ENCODE measurements at regions not wholly inside any gene's neighbourhood (a gene's known extent, or its start where the extent isn't known, plus 50 kb on each side); places are given as distances from the start of the nearest gene placed in this dataset.
"Not testable (repeated sequence)": the region's sequence is repeated elsewhere in the genome, so short reads cannot be mapped to it uniquely, and the experiment has no call there.

DNA sequence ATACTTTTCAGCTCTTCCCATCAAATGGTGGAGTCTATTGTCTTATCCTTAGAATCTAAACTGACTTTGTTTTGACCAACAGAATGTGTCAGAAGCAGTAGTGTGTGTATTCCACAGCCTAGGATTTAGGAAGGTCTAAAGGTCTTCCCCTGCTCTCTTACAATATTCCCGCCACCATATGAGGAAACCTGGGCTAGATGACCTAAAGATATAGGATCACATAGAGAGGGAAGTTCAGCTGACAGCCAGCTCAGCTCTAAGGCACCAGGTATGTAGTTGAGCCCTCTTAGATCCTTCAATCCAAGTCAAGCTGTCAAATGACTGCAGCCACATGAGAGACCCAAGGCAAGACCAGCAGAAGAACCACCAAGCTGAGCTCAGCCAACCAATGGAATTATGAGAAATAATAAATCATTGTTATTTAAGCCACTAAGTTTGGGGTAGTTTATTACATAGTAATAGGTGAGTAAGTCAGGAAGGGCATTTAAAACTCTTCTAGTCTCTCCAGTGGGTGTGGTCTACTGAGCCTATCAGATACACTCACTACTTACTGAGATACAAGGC, 227.7 kb upstream of the HES1 start:
- no peaks in the 10 kb centered on the region for H3K27me3 ChIP-seq (ENCODE audit: insufficient read depth, low read length)

DNA sequence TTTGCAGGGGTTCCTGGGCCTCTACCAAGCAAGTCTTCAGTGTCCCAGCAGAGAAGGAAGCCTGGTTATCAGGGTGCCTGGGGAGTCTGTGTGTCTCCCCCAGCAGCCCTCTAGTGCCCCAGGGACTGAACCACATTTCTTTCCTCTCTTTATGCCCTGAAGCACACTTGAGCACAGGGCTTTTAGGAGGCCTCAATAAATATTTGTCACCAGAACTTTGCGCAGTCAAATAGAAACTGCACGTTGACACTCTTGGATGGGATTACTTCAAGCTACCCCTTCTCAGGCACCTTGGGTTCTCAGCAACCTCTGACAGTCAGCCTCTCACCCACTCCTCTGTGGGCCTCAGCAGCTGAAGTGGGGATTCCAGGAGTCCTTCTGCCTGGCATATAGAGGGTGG, 226.6 kb upstream of the HES1 start:
- Histone ChIP-seq H3K27me3 (ENCODE audit: insufficient read depth, low read length) (no peaks in the 10 kb centered on the region), H3K36me3 (ENCODE audit: insufficient read depth, low read length) (no peaks in the 10 kb centered on the region), H3K9me3 (ENCODE audit: low read length) (no peaks in the 10 kb centered on the region), H3K4me1 (ENCODE audit: insufficient read depth, low read length) (peaks cover 12% of the 10 kb centered on the region), H3K4me3 (ENCODE audit: low read length) (no peak overlapping the region), H2AFZ (ENCODE audit: low read depth, low read length) (no peak overlapping the region)

More for the DNA sequence above, 227.7 kb upstream of the HES1 start:
- peaks cover 19% of the 10 kb centered on the region for H3K4me1 ChIP-seq (ENCODE audit: insufficient read depth, low read length)
- H2AFZ ChIP-seq (ENCODE audit: low read depth, low read length) = no peak overlapping the region
- H3K36me3 ChIP-seq (ENCODE audit: insufficient read depth, low read length) = no peaks in the 10 kb centered on the region
- H3K9me3 ChIP-seq (ENCODE audit: low read length) = no peaks in the 10 kb centered on the region
- no peak overlapping the region for H3K4me3 ChIP-seq (ENCODE audit: low read length)

DNA sequence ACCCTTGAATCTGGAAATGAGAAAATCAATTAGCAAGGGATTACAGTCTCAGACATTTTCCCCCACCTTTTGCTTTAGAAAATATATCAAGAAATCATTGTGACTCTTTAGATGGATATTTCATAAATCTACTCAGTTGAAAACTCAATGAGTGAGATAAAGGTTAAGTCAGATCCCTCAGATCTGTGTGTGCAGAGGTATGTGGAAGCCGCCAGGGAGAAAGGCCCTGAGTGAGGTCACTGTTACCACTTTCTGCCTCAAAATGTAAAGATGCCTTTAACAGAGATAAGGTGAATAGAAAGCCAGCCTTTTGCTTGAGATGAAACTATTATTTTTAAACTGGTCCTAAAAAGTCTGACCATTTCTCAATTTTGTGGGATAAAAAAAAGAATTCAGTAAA, 225.6 kb upstream of the HES1 start:
- no peaks in the 10 kb centered on the region for H3K27me3 ChIP-seq (ENCODE audit: insufficient read depth, low read length)
- no peaks in the 10 kb centered on the region for H3K36me3 ChIP-seq (ENCODE audit: insufficient read depth, low read length)
- H3K4me1 ChIP-seq (ENCODE audit: insufficient read depth, low read length) = peaks cover 12% of the 10 kb centered on the region

DNA sequence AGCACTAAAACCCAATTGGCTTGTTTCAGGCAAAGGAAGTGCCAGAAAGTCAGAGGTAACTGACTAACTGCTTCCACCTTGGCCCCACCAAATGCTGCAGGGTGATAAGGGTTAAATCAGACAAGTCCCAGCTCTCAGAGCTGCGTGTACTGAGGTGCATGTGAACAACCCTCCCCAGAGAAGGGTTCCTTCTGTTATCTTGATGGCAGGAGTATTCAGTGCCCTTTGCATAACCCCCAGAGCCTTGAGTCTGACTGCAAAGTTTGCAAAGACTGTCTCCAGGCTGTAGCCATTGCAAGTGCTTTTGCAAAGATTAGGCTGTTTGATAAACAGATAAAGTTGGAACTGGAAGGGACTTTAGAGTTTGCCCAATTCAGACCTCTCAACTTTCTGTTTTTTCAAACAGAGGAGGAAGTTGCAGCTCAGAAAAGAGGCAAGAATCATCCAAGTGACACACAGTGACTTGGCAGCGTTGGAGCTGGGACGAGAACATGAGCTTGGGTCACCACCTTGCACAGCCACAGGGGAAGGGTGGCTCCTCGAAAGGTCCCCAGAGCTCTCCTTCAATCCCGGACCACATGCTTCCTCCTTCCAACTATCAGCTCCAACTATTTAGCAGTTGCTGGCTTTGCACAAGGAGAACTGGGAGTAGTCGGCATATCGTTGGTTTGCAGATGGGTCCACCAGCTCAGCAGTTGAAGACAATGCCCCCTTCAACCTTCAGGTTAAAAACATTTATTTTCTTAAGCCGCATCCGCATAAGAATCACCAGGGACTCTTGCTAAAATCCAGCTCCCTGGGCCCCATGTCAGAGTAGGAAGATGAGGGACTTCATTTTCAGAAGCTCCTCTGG, 224.8 kb upstream of the HES1 start:
- H2AFZ ChIP-seq (ENCODE audit: low read depth, low read length) = no peak overlapping the region
- H3K27me3 ChIP-seq (ENCODE audit: insufficient read depth, low read length) = no peaks in the 10 kb centered on the region
- H3K4me1 ChIP-seq (ENCODE audit: insufficient read depth, low read length) = peaks cover 12% of the 10 kb centered on the region
- H3K4me3 ChIP-seq (ENCODE audit: low read length) = no peak overlapping the region
- H3K36me3 ChIP-seq (ENCODE audit: insufficient read depth, low read length) = no peaks in the 10 kb centered on the region
- no peaks in the 10 kb centered on the region for H3K9me3 ChIP-seq (ENCODE audit: low read length)

More for the DNA sequence above, 225.6 kb upstream of the HES1 start:
- no peak overlapping the region for H3K4me3 ChIP-seq (ENCODE audit: low read length)
- H3K9me3 ChIP-seq (ENCODE audit: low read length) = no peaks in the 10 kb centered on the region
- H2AFZ ChIP-seq (ENCODE audit: low read depth, low read length) = no peak overlapping the region

DNA sequence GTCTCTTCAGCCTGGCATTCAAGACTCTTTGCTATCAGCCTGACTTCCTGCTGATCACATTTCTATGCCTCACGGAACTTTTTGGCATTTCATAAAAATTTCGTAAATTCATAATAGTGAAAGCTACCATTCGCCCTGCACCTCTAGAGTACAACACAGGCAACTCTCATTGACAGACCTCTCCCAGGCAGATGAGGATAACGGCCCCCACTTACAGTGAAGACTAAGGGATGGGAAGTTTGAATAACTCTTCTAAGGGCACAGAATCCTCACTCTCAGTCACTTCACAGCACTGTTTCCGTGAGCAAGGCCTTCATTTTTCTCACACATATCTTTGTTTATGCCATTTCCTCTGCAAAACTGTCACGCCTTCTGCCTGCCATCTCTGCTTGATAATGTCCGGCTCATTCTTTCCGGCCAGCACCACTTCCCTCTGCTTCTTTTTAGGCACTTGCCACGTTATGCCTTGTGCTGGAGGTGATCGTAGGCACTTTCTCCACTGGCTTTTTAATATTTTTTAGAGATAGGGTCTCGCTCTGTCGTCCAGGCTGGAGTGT, 224.1 kb upstream of the HES1 start:
- H3K27me3 ChIP-seq (ENCODE audit: insufficient read depth, low read length) = no peaks in the 10 kb centered on the region
- H2AFZ ChIP-seq (ENCODE audit: low read depth, low read length) = no peak overlapping the region
- H3K4me3 ChIP-seq (ENCODE audit: low read length) = no peak overlapping the region
- peaks cover 12% of the 10 kb centered on the region for H3K4me1 ChIP-seq (ENCODE audit: insufficient read depth, low read length)
- H3K36me3 ChIP-seq (ENCODE audit: insufficient read depth, low read length) = no peaks in the 10 kb centered on the region
- H3K9me3 ChIP-seq (ENCODE audit: low read length) = no peaks in the 10 kb centered on the region

DNA sequence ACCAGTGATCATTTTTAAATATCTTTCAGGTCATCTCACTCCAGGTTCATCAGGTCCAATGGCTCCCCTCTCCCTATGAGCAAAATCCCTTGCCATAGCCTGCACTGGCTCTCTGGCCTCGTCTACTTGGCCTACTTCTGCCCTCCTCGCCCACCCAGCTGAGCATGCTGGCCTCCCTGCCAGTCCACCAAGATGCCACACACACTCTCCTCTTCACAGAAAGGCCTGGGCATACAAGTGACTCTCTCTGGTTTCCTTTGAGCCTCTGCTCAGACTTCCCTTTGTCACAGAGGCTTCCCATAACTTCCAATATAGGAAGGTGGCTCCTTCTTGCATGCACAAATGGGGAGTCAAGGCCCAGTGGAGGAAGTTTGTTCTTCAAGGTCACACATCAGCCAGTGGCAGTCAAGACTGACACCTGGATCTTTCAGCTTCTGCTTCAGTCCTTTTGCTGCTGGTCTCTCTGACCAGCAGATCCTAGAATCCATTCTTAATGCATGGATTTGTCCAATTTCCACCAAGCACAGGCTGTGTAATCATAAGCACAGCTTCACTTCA, 223.2 kb upstream of the HES1 start:
- H3K27me3 ChIP-seq (ENCODE audit: insufficient read depth, low read length) = no peaks in the 10 kb centered on the region

DNA sequence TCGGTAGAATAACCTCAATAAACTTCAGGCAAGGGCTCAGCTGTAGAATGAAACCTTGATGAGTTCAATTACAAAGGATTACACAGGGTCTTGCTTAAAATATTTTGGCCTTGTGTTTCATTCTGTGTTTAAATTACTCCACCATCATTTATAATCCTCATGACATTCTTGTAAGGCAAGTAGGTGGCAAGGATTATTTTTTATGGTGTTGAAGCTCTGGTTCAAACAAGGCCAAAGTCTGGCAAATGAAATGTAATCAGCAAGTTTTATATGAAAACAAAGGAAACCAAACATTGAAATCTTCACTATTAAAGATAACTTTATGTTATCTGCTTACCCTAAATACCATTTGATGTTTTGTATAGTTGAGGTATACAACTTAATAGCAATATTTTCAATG, 221.3 kb upstream of the HES1 start:
- Histone ChIP-seq H3K27me3 (ENCODE audit: insufficient read depth, low read length) (no peaks in the 10 kb centered on the region), H2AFZ (ENCODE audit: low read depth, low read length) (no peak overlapping the region), H3K4me1 (ENCODE audit: insufficient read depth, low read length) (peaks cover 12% of the 10 kb centered on the region), H3K36me3 (ENCODE audit: insufficient read depth, low read length) (no peaks in the 10 kb centered on the region), H3K9me3 (ENCODE audit: low read length) (no peaks in the 10 kb centered on the region), H3K4me3 (ENCODE audit: low read length) (no peak overlapping the region)

More for the DNA sequence above, 223.2 kb upstream of the HES1 start:
- Histone ChIP-seq H2AFZ (ENCODE audit: low read depth, low read length) (no peak overlapping the region), H3K4me1 (ENCODE audit: insufficient read depth, low read length) (peaks cover 12% of the 10 kb centered on the region), H3K36me3 (ENCODE audit: insufficient read depth, low read length) (no peaks in the 10 kb centered on the region), H3K9me3 (ENCODE audit: low read length) (no peaks in the 10 kb centered on the region), H3K4me3 (ENCODE audit: low read length) (no peak overlapping the region)

DNA sequence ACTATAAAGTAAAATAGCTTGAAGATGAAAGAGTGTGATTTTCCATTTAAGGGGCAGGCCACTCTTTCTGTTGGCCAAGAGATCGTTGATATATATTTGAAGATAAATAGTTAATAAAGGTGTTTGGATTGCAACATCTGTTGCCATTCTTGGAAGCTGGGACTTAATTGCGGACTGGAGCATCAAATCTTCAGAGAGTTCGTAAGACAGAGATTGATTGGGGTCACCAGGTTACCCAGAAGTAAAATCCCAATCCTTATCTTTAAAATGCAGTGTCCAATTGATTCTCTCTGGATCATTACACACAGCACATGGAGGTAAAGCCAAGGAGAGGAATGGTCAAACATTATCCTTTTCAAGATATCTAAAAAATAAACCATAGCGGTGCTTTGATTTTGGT, 220.8 kb upstream of the HES1 start:
- Histone ChIP-seq H3K4me1 (ENCODE audit: insufficient read depth, low read length) (peaks cover 12% of the 10 kb centered on the region), H3K27me3 (ENCODE audit: insufficient read depth, low read length) (no peaks in the 10 kb centered on the region), H3K36me3 (ENCODE audit: insufficient read depth, low read length) (no peaks in the 10 kb centered on the region), H3K4me3 (ENCODE audit: low read length) (no peak overlapping the region), H2AFZ (ENCODE audit: low read depth, low read length) (no peak overlapping the region), H3K9me3 (ENCODE audit: low read length) (no peaks in the 10 kb centered on the region)

DNA sequence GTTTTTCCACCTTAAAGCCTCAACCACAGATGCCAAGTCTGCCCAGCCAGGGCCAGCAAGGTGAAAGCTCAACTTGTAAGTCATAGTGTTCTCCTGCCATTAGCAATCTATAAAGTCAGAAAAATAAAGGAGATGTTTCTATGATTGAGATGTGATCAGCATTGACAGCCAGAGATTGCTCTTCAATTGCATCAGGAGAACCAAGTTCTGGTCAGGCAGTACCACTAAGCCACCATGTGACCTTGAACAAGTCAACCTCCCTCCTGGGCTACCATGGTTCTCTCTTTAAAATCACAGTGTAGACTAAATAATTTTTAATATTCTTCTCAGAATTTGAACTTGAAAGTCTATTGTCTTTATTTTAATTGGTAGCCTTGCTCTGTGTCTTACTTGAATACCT, 220.3 kb upstream of the HES1 start:
- H3K27me3 ChIP-seq (ENCODE audit: insufficient read depth, low read length) = no peaks in the 10 kb centered on the region
- H3K4me3 ChIP-seq (ENCODE audit: low read length) = no peak overlapping the region
- no peaks in the 10 kb centered on the region for H3K36me3 ChIP-seq (ENCODE audit: insufficient read depth, low read length)
- H2AFZ ChIP-seq (ENCODE audit: low read depth, low read length) = no peak overlapping the region
- H3K4me1 ChIP-seq (ENCODE audit: insufficient read depth, low read length) = peaks cover 12% of the 10 kb centered on the region
- no peaks in the 10 kb centered on the region for H3K9me3 ChIP-seq (ENCODE audit: low read length)

DNA sequence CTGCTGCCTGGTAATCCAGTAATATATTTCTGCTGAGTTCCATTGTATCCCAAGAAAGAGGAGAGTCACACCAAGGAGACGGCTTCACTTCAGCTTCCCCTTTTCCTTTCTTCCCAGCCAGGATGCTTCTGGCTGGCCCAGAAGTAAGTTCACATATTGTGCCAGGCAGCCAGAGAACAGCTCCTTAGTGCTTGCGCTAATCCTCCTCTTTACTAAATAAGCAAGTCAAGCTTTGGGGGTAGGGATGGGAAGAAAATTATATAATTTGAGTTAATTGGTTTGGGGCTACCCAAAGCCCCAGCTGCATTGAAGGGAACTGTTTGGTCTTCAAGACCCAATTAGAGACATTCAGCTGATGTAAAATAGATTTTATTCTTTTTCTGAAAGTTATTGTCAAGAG, 218.8 kb upstream of the HES1 start:
- H3K27me3 ChIP-seq (ENCODE audit: insufficient read depth, low read length) = no peaks in the 10 kb centered on the region
- H3K4me3 ChIP-seq (ENCODE audit: low read length) = no peak overlapping the region
- no peaks in the 10 kb centered on the region for H3K36me3 ChIP-seq (ENCODE audit: insufficient read depth, low read length)
- H2AFZ ChIP-seq (ENCODE audit: low read depth, low read length) = no peak overlapping the region
- H3K4me1 ChIP-seq (ENCODE audit: insufficient read depth, low read length) = no peaks in the 10 kb centered on the region
- no peaks in the 10 kb centered on the region for H3K9me3 ChIP-seq (ENCODE audit: low read length)

DNA sequence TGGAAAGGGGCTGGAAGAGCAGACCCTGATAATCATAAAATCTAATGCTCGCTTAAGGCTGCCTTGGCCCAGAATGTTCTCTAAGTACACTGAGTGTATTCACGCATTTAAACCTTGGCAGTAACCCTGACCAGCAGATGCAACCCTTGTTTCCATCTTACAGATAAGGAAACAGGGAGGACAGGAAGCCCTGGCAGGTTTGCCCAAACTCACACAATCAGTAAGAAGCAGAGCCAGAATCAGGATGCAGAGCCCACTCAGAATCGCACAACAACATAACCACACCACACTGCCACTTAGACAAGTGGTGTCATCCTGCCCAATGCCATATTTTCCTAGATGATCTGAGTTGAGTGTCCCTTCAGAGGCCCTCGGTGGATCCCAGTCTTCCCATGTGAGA, 214.5 kb upstream of the HES1 start:
- Histone ChIP-seq H3K27me3 (ENCODE audit: insufficient read depth, low read length) (no peaks in the 10 kb centered on the region), H3K4me1 (ENCODE audit: insufficient read depth, low read length) (no peaks in the 10 kb centered on the region), H3K9me3 (ENCODE audit: low read length) (no peaks in the 10 kb centered on the region), H3K4me3 (ENCODE audit: low read length) (no peak overlapping the region), H2AFZ (ENCODE audit: low read depth, low read length) (no peak overlapping the region), H3K36me3 (ENCODE audit: insufficient read depth, low read length) (no peaks in the 10 kb centered on the region)

DNA sequence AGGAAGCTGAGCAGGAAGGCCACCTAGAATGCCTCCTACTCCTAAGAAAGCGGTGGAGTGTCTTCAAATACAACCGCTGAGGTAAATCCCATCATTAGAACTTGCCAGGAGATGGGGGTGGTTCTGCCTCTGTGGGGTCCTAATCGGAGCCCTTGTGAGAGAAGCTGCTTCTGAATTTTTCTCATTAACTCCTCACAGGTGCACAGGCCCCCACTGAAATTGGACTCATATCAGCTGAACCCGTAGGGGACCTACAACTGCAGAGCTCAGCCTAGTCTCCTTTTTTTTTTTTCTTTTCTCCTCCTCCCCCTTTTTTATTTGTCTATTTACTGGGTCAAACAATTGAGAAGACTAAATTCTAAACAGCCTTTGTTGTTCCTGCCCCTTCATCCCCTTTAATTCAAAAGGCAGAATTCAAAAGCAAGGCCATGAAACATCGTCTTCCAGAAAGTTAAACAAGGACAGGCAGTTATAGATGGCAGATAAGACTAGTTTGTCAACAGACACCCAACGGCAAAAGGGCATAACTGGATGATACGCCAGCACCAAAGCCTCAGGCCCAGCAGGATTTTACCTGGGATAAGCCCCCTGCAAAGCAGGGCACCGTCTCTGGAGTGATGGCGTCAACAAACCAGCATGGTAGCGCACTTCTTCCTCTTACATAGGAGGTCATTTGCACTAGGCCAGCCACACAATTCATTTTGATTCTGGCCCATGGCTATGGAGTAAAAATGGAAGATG, 213.7 kb upstream of the HES1 start:
- Histone ChIP-seq H3K4me3 (ENCODE audit: low read length) (no peak overlapping the region), H3K36me3 (ENCODE audit: insufficient read depth, low read length) (no peaks in the 10 kb centered on the region), H3K27me3 (ENCODE audit: insufficient read depth, low read length) (no peaks in the 10 kb centered on the region), H3K9me3 (ENCODE audit: low read length) (no peaks in the 10 kb centered on the region), H2AFZ (ENCODE audit: low read depth, low read length) (no peak overlapping the region), H3K4me1 (ENCODE audit: insufficient read depth, low read length) (no peaks in the 10 kb centered on the region)

DNA sequence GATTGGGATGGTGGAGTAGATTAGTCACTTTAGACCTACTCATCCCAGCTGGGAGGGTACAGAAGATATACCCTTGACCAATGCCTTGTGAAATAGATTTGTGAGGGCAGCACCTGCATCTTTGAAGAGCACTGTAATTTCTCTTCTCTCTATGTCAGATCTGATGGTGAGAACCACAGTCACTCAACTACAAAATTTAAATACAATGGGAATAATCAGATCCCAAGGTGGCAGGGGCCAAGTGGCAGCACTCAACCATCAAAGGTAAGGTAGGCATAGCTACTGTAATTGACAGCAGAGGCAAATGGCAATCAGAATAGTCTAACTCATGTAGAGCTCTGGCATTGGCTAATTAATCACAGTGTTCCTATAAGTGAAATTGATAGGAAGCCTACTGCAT, 212.0 kb upstream of the HES1 start:
- not testable (repeated sequence) for H3K4me3 ChIP-seq (ENCODE audit: low read length); H3K9me3 ChIP-seq (ENCODE audit: low read length); H3K27me3 ChIP-seq (ENCODE audit: insufficient read depth, low read length); H3K4me1 ChIP-seq (ENCODE audit: insufficient read depth, low read length); H2AFZ ChIP-seq (ENCODE audit: low read depth, low read length); H3K36me3 ChIP-seq (ENCODE audit: insufficient read depth, low read length)
